H9 (cell line): ENCODE measurements at regions not wholly inside any gene's neighbourhood (a gene's known extent, or its start where the extent isn't known, plus 50 kb on each side); places are given as distances from the start of the nearest gene placed in this dataset.

Source experiments
- DNase-seq: peaks from one replicate; pipeline ENCODE4 v3.0.0-alpha.2; 2017
- H2AFZ ChIP-seq: one replicate; pipeline ENCODE4 v1.6.1; 2013; ENCODE audit warnings: mild to moderate bottlenecking, low read length, control low read depth, moderate library complexity
- H2AK5ac ChIP-seq: 2 replicates; pipeline ENCODE4 v1.6.1; 2013; ENCODE audit warnings: low read length, control low read depth, mixed read lengths; ENCODE audit not compliant: insufficient read length
- H2BK120ac ChIP-seq: one replicate; pipeline ENCODE4 v1.6.1; 2013; ENCODE audit warnings: low read depth, mild to moderate bottlenecking, low read length, control low read depth, inconsistent platforms; ENCODE audit not compliant: poor library complexity, severe bottlenecking
- H2BK12ac ChIP-seq: 2 replicates; pipeline ENCODE4 v1.6.1; 2013; ENCODE audit warnings: low read length, control low read depth, mixed read lengths, low read depth; ENCODE audit not compliant: insufficient read length
- H2BK15ac ChIP-seq: 2 replicates; pipeline ENCODE4 v1.6.1; 2013; ENCODE audit warnings: low read depth, low read length, control low read depth
- H2BK20ac ChIP-seq: one replicate; pipeline ENCODE4 v1.6.1; 2013; ENCODE audit warnings: low read depth, mild to moderate bottlenecking, low read length, control low read depth, inconsistent platforms; ENCODE audit not compliant: poor library complexity, severe bottlenecking
- H2BK5ac ChIP-seq: 2 replicates; pipeline ENCODE4 v1.6.1; 2013; ENCODE audit warnings: low read length, control low read depth, mixed read lengths; ENCODE audit not compliant: insufficient read length
- H3K14ac ChIP-seq: 2 replicates; pipeline ENCODE4 v1.6.1; 2013; ENCODE audit warnings: low read length, control low read depth; ENCODE audit not compliant: insufficient read depth
- H3K18ac ChIP-seq: 2 replicates; pipeline ENCODE4 v1.6.1; 2013; ENCODE audit warnings: low read depth, mild to moderate bottlenecking, mixed read lengths, low read length, control low read depth; ENCODE audit not compliant: insufficient read length
- H3K23ac ChIP-seq: 2 replicates; pipeline ENCODE4 v1.6.1; 2013; ENCODE audit warnings: low read length, control low read depth, mixed read lengths, low read depth; ENCODE audit not compliant: insufficient read length
- H3K23me2 ChIP-seq: 2 replicates; pipeline ENCODE4 v1.6.1; 2013; ENCODE audit warnings: low read depth, mild to moderate bottlenecking, mixed read lengths, low read length, control low read depth; ENCODE audit not compliant: insufficient read length, poor library complexity, severe bottlenecking
- H3K27ac ChIP-seq: 2 replicates; pipeline ENCODE4 v1.5.1; 2013; ENCODE audit warnings: low read length, control low read depth, mixed read lengths, low read depth; ENCODE audit not compliant: insufficient read length
- H3K27me3 ChIP-seq: 2 replicates; pipeline ENCODE4 v1.6.1; 2013; ENCODE audit warnings: low read length, control low read depth, inconsistent platforms; ENCODE audit not compliant: insufficient read depth
- H3K4ac ChIP-seq: 2 replicates; pipeline ENCODE4 v1.6.1; 2013; ENCODE audit warnings: low read depth, mild to moderate bottlenecking, control low read depth, inconsistent platforms, low read length, moderate library complexity
- H3K4me1 ChIP-seq: 2 replicates; pipeline ENCODE4 v1.6.1; 2013; ENCODE audit warnings: low read length, control low read depth, inconsistent platforms; ENCODE audit not compliant: insufficient read depth
- H3K4me2 ChIP-seq: 2 replicates; pipeline ENCODE4 v1.6.1; 2013; ENCODE audit warnings: low read length, control low read depth, mixed read lengths; ENCODE audit not compliant: insufficient read length, insufficient read depth
- H3K56ac ChIP-seq: 2 replicates; pipeline ENCODE4 v1.6.1; 2013; ENCODE audit warnings: low read depth, mild to moderate bottlenecking, mixed read lengths, low read length, control low read depth; ENCODE audit not compliant: insufficient read length
- H3K79me1 ChIP-seq: 2 replicates; pipeline ENCODE4 v1.6.1; 2013; ENCODE audit warnings: low read depth, mild to moderate bottlenecking, moderate library complexity, low read length, control low read depth, inconsistent platforms; ENCODE audit not compliant: insufficient read depth, poor library complexity, severe bottlenecking
- H3K79me2 ChIP-seq: 2 replicates; pipeline ENCODE4 v1.6.1; 2013; ENCODE audit warnings: low read length, control low read depth, inconsistent platforms; ENCODE audit not compliant: insufficient read depth
- H3K9ac ChIP-seq: 2 replicates; pipeline ENCODE4 v1.6.1; 2013; ENCODE audit warnings: low read length, control low read depth, mixed read lengths; ENCODE audit not compliant: insufficient read length; ENCODE audit errors: extremely low read depth
- H3K9me3 ChIP-seq: one replicate; pipeline ENCODE4 v1.6.1; 2013; ENCODE audit warnings: low read depth, low read length, inconsistent platforms; ENCODE audit not compliant: control insufficient read depth
- H3T11ph ChIP-seq: one replicate; pipeline ENCODE4 v1.6.1; 2013; ENCODE audit warnings: mild to moderate bottlenecking, low read length, control low read depth, inconsistent platforms
- H4K20me1 ChIP-seq: one replicate; pipeline ENCODE4 v1.6.1; 2013; ENCODE audit not compliant: control insufficient read depth, insufficient read length, insufficient read depth
- H4K5ac ChIP-seq: 2 replicates; pipeline ENCODE4 v1.6.1; 2013; ENCODE audit warnings: low read depth, mild to moderate bottlenecking, mixed read lengths, low read length, control low read depth; ENCODE audit not compliant: insufficient read length
- H4K8ac ChIP-seq: replicated peaks from 2 replicates; pipeline ENCODE4 v1.6.1; 2013; ENCODE audit warnings: low read length, control low read depth, mixed read lengths, low read depth; ENCODE audit not compliant: insufficient read length
- H4K91ac ChIP-seq: 2 replicates; pipeline ENCODE4 v1.6.1; 2013; ENCODE audit warnings: low read depth, mild to moderate bottlenecking, moderate library complexity, mixed read lengths, low read length, control low read depth; ENCODE audit not compliant: insufficient read length
- H3K27ac Mint-ChIP-seq, 3 experiments: 2 replicates in 2 of 3; 3 replicates in 1 of 3; pipeline ENCODE4 v1.8.0; 2020 to 2021; ENCODE audit warnings: mixed read lengths in 3 of 3, mild to moderate bottlenecking in 1 of 3, moderate library complexity in 1 of 3
- H3K27me3 Mint-ChIP-seq: 2 replicates; pipeline ENCODE4 v1.8.0; 2021; ENCODE audit warnings: low read depth, mild to moderate bottlenecking, moderate library complexity, mixed read lengths
- H3K36me3 Mint-ChIP-seq, 3 experiments: 2 replicates in 2 of 3; 3 replicates in 1 of 3; pipeline ENCODE4 v1.8.0; 2020 to 2021; ENCODE audit warnings: low read depth in 3 of 3, mixed read lengths in 3 of 3; ENCODE audit not compliant: insufficient read depth in 1 of 3
- H3K4me1 Mint-ChIP-seq, 2 experiments: 2 replicates each; pipeline ENCODE4 v1.8.0; 2020; ENCODE audit warnings: mixed read lengths in 2 of 2
- H3K4me3 Mint-ChIP-seq, 2 experiments: 2 replicates in 1 of 2; 3 replicates in 1 of 2; pipeline ENCODE4 v1.8.0; 2020 to 2021; ENCODE audit warnings: mild to moderate bottlenecking in 2 of 2, mixed read lengths in 2 of 2, moderate library complexity in 1 of 2
- H3K9me3 Mint-ChIP-seq, 2 experiments: 2 replicates in 1 of 2; 3 replicates in 1 of 2; pipeline ENCODE4 v1.8.0; 2020; ENCODE audit warnings: mild to moderate bottlenecking in 2 of 2, mixed read lengths in 2 of 2, moderate library complexity in 1 of 2
- WGBS: extraction: QIAGEN DNeasy Blood & Tissue Kit; methylation state at CpG from one replicate; pipeline ENCODE4 v1.1.7; 2013; ENCODE audit warnings: missing lambda C conversion rate, low lambda C conversion rate, mixed read lengths; ENCODE audit not compliant: insufficient read length; ENCODE audit errors: extremely low coverage; 5-methylcytosine and 5-hydroxymethylcytosine counted together
- TF ChIP-seq, protein P1 (sequence below): fragments of 200-600 bp; sonication (generic); conservative IDR thresholded peaks from 3 replicates; pipeline ENCODE4 v1.8.0; 2021; ENCODE audit warnings: antibody characterized with exemption, mild to moderate bottlenecking

DNA sequence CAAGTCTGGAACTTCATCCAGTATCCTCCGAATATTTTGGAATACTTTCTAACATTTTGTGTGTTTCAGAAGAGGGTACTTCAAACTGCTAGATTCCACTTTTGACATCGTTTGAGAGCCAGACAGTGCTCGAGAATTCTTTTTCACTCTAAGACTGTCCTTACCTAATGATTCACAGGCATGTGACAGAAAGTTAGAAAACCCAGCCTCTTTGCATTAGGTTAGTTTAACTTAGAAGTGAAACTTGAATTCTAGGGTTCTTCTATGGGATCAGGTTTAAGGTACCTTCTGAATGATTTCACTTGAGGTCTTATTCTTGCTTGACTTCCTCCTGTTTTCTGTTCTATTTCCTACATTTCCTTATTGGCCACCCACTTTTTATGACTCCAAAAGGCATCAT, 431.8 kb downstream of the SLC6A15 start:
- H3K27ac Mint-ChIP-seq = no peak overlapping the region
- no peak overlapping the region for H2BK12ac ChIP-seq
- H3K4me1 Mint-ChIP-seq = no peaks in the 10 kb centered on the region
- no peak overlapping the region for H3K4ac ChIP-seq
- H3K27me3 ChIP-seq = no peaks in the 10 kb centered on the region
- H4K91ac ChIP-seq = no peak overlapping the region
- H4K5ac ChIP-seq = no peak overlapping the region
- H3K23ac ChIP-seq = no peak overlapping the region
- H2AK5ac ChIP-seq = no peak overlapping the region
- no peaks in the 10 kb centered on the region for H3K36me3 Mint-ChIP-seq
- no peak overlapping the region for H3K56ac ChIP-seq
- no peak overlapping the region for H3K18ac ChIP-seq
- no peaks in the 10 kb centered on the region for H3K4me1 ChIP-seq
- H2BK5ac ChIP-seq = no peak overlapping the region
- H2BK120ac ChIP-seq = no peak overlapping the region
- no peak for DNase-seq
- H2BK20ac ChIP-seq = no peak overlapping the region
- no peaks in the 10 kb centered on the region for H4K20me1 ChIP-seq
- H3K4me3 Mint-ChIP-seq = no peak overlapping the region
- no peak overlapping the region for H3K27ac ChIP-seq
- no peaks in the 10 kb centered on the region for H3K79me1 ChIP-seq
- H4K8ac ChIP-seq = no peak overlapping the region
- no peaks in the 10 kb centered on the region for H3K23me2 ChIP-seq
- no peak overlapping the region for H3K14ac ChIP-seq
- H2AFZ ChIP-seq = no peak overlapping the region
- H3K27me3 Mint-ChIP-seq = no peaks in the 10 kb centered on the region
- H3K9me3 ChIP-seq = no peaks in the 10 kb centered on the region
- TF ChIP-seq, protein P1, sequence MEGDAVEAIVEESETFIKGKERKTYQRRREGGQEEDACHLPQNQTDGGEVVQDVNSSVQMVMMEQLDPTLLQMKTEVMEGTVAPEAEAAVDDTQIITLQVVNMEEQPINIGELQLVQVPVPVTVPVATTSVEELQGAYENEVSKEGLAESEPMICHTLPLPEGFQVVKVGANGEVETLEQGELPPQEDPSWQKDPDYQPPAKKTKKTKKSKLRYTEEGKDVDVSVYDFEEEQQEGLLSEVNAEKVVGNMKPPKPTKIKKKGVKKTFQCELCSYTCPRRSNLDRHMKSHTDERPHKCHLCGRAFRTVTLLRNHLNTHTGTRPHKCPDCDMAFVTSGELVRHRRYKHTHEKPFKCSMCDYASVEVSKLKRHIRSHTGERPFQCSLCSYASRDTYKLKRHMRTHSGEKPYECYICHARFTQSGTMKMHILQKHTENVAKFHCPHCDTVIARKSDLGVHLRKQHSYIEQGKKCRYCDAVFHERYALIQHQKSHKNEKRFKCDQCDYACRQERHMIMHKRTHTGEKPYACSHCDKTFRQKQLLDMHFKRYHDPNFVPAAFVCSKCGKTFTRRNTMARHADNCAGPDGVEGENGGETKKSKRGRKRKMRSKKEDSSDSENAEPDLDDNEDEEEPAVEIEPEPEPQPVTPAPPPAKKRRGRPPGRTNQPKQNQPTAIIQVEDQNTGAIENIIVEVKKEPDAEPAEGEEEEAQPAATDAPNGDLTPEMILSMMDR = no peak
- H2BK15ac ChIP-seq = no peak overlapping the region
- H3K4me2 ChIP-seq = no peak overlapping the region
- H3K79me2 ChIP-seq = no peaks in the 10 kb centered on the region
- H3K9ac ChIP-seq = no peak overlapping the region
- H3T11ph ChIP-seq = no peak overlapping the region
- no CpG with 5 or more reads among the region's 3 CpGs for WGBS
- no peaks in the 10 kb centered on the region for H3K9me3 Mint-ChIP-seq
